ENCODE measurements at regions not wholly inside any gene's neighbourhood (a gene's known extent, or its start where the extent isn't known, plus 50 kb on each side); places are given as distances from the start of the nearest gene placed in this dataset.

- H3K27me3 ChIP-seq (ENCODE audit: control insufficient read depth in 2 of 2, insufficient read depth in 2 of 2, low read length in 2 of 2): no peaks in the 10 kb centered on the region
- DNase-seq: no peak
- POLR2A ChIA-PET: no interaction called here
- no peaks in the 10 kb centered on the region for H3K9me3 ChIP-seq (ENCODE audit: control insufficient read depth in 2 of 3, low read length in 3 of 3)
- no peaks in the 10 kb centered on the region for H3K4me1 Mint-ChIP-seq
- H3K27ac Mint-ChIP-seq: no peak overlapping the region
- no peaks in the 10 kb centered on the region for H3K27me3 Mint-ChIP-seq
- CTCF ChIA-PET: no interaction called here
- H3K36me3 Mint-ChIP-seq: peaks cover 0 to 5% (median 0%) of the 10 kb centered on the region in 5 donors
- no peak for ATAC-seq
- intact Hi-C loops (cut with micrococcal nuclease): no loop called here
- peaks cover 0 to 24% (median 8%) of the 10 kb centered on the region in 11 donors for H3K9me3 Mint-ChIP-seq
- H3K36me3 ChIP-seq (ENCODE audit: control insufficient read depth in 2 of 3, insufficient read depth in 3 of 3, low read length in 3 of 3): no peaks in the 10 kb centered on the region
- no peak overlapping the region for H3K27ac ChIP-seq (ENCODE audit: low read depth, low read length)
- H3K4me3 Mint-ChIP-seq: no peak overlapping the region
- no peak overlapping the region for H3K4me3 ChIP-seq (ENCODE audit: low read length)
- H3K4me1 ChIP-seq (ENCODE audit: control insufficient read depth in 2 of 2, insufficient read depth in 2 of 2, low read length in 2 of 2): no peaks in the 10 kb centered on the region
These were observed 188.6 kb upstream of the PDZRN3 start for GRCh38 chr3:73813291-73813690.

GRCh38 chr3:73812054-73812453 lies 187.3 kb upstream of the PDZRN3 start:
- POLR2A ChIA-PET: no interaction called here

GRCh38 chr3:73808862-73809509 lies 184.2 kb upstream of the PDZRN3 start:
- H3K36me3 Mint-ChIP-seq: no peaks in the 10 kb centered on the region
- ChIA-PET POLR2A (no interaction called here), CTCF (no interaction called here)
- no peaks in the 10 kb centered on the region for H3K4me1 Mint-ChIP-seq
- ATAC-seq: no peak
- Histone ChIP-seq H3K36me3 (ENCODE audit: control insufficient read depth in 2 of 3, insufficient read depth in 3 of 3, low read length in 3 of 3) (no peaks in the 10 kb centered on the region), H3K4me3 (ENCODE audit: low read length) (no peak overlapping the region), H3K27ac (ENCODE audit: low read depth, low read length) (no peak overlapping the region), H3K27me3 (ENCODE audit: control insufficient read depth in 2 of 2, insufficient read depth in 2 of 2, low read length in 2 of 2) (no peaks in the 10 kb centered on the region), H3K4me1 (ENCODE audit: control insufficient read depth in 2 of 2, insufficient read depth in 2 of 2, low read length in 2 of 2) (no peaks in the 10 kb centered on the region), H3K9me3 (ENCODE audit: control insufficient read depth in 2 of 3, low read length in 3 of 3) (no peaks in the 10 kb centered on the region)
- H3K4me3 Mint-ChIP-seq: no peak overlapping the region
- H3K27me3 Mint-ChIP-seq: no peaks in the 10 kb centered on the region
- H3K9me3 Mint-ChIP-seq: peaks cover 0 to 21% (median 5%) of the 10 kb centered on the region in 11 donors
- intact Hi-C loops (cut with micrococcal nuclease): no loop called here
- H3K27ac Mint-ChIP-seq: no peak overlapping the region
- no peak for DNase-seq

More at GRCh38 chr3:73812054-73812453, 187.3 kb upstream of the PDZRN3 start:
- Mint-ChIP-seq H3K27me3 (no peaks in the 10 kb centered on the region), H3K4me1 (no peaks in the 10 kb centered on the region), H3K9me3 (peaks cover 0 to 24% (median 8%) of the 10 kb centered on the region in 11 donors), H3K4me3 (no peak overlapping the region), H3K27ac (no peak overlapping the region), H3K36me3 (peaks cover 0 to 5% (median 0%) of the 10 kb centered on the region in 5 donors)
- Histone ChIP-seq H3K9me3 (ENCODE audit: control insufficient read depth in 2 of 3, low read length in 3 of 3) (no peaks in the 10 kb centered on the region), H3K36me3 (ENCODE audit: control insufficient read depth in 2 of 3, insufficient read depth in 3 of 3, low read length in 3 of 3) (no peaks in the 10 kb centered on the region), H3K27ac (ENCODE audit: low read depth, low read length) (no peak overlapping the region), H3K27me3 (ENCODE audit: control insufficient read depth in 2 of 2, insufficient read depth in 2 of 2, low read length in 2 of 2) (no peaks in the 10 kb centered on the region), H3K4me3 (ENCODE audit: low read length) (no peak overlapping the region), H3K4me1 (ENCODE audit: control insufficient read depth in 2 of 2, insufficient read depth in 2 of 2, low read length in 2 of 2) (no peaks in the 10 kb centered on the region)
- DNase-seq (no peak), ATAC-seq (no peak)
- intact Hi-C loops (cut with micrococcal nuclease): no loop called here
- CTCF ChIA-PET: no interaction called here

GRCh38 chr3:73805435-73805834 lies 180.7 kb upstream of the PDZRN3 start:
- Histone ChIP-seq H3K4me1 (ENCODE audit: control insufficient read depth in 2 of 2, insufficient read depth in 2 of 2, low read length in 2 of 2) (no peaks in the 10 kb centered on the region), H3K27ac (ENCODE audit: low read depth, low read length) (no peak overlapping the region), H3K27me3 (ENCODE audit: control insufficient read depth in 2 of 2, insufficient read depth in 2 of 2, low read length in 2 of 2) (no peaks in the 10 kb centered on the region), H3K4me3 (ENCODE audit: low read length) (no peak overlapping the region), H3K9me3 (ENCODE audit: control insufficient read depth in 2 of 3, low read length in 3 of 3) (no peaks in the 10 kb centered on the region), H3K36me3 (ENCODE audit: control insufficient read depth in 2 of 3, insufficient read depth in 3 of 3, low read length in 3 of 3) (no peaks in the 10 kb centered on the region)
- Mint-ChIP-seq H3K9me3 (peaks cover 0 to 24% (median 4%) of the 10 kb centered on the region in 11 donors), H3K4me1 (no peaks in the 10 kb centered on the region), H3K27me3 (no peaks in the 10 kb centered on the region), H3K27ac (no peak overlapping the region), H3K4me3 (no peak overlapping the region), H3K36me3 (no peaks in the 10 kb centered on the region)
- DNase-seq (no peak), ATAC-seq (no peak)
- ChIA-PET CTCF (no interaction called here), POLR2A (no interaction called here)
- intact Hi-C loops (cut with micrococcal nuclease): no loop called here

GRCh38 chr3:73804204-73804603 lies 179.5 kb upstream of the PDZRN3 start:
- H3K4me3 ChIP-seq (ENCODE audit: low read length): no peak overlapping the region
- H3K4me1 ChIP-seq (ENCODE audit: control insufficient read depth in 2 of 2, insufficient read depth in 2 of 2, low read length in 2 of 2): no peaks in the 10 kb centered on the region
- no peak for ATAC-seq
- ChIA-PET CTCF (no interaction called here), POLR2A (no interaction called here)
- no peaks in the 10 kb centered on the region for H3K27me3 Mint-ChIP-seq
- intact Hi-C loops (cut with micrococcal nuclease): no loop called here
- H3K27ac ChIP-seq (ENCODE audit: low read depth, low read length): no peak overlapping the region
- H3K4me1 Mint-ChIP-seq: no peaks in the 10 kb centered on the region
- H3K36me3 ChIP-seq (ENCODE audit: control insufficient read depth in 2 of 3, insufficient read depth in 3 of 3, low read length in 3 of 3): no peaks in the 10 kb centered on the region
- DNase-seq: no peak
- no peak overlapping the region for H3K27ac Mint-ChIP-seq
- H3K4me3 Mint-ChIP-seq: no peak overlapping the region
- H3K9me3 ChIP-seq (ENCODE audit: control insufficient read depth in 2 of 3, low read length in 3 of 3): no peaks in the 10 kb centered on the region
- H3K9me3 Mint-ChIP-seq: peaks cover 0 to 24% (median 5%) of the 10 kb centered on the region in 11 donors
- H3K27me3 ChIP-seq (ENCODE audit: control insufficient read depth in 2 of 2, insufficient read depth in 2 of 2, low read length in 2 of 2): no peaks in the 10 kb centered on the region
- no peaks in the 10 kb centered on the region for H3K36me3 Mint-ChIP-seq

- no peaks in the 10 kb centered on the region for H3K36me3 ChIP-seq (ENCODE audit: control insufficient read depth in 2 of 3, insufficient read depth in 3 of 3, low read length in 3 of 3)
- no peak for ATAC-seq
These were observed 176.7 kb upstream of the PDZRN3 start for GRCh38 chr3:73801444-73801843.

GRCh38 chr3:73797311-73797710 lies 172.6 kb upstream of the PDZRN3 start:
- Histone ChIP-seq H3K4me3 (ENCODE audit: low read length) (no peak overlapping the region), H3K9me3 (ENCODE audit: control insufficient read depth in 2 of 3, low read length in 3 of 3) (no peaks in the 10 kb centered on the region), H3K4me1 (ENCODE audit: control insufficient read depth in 2 of 2, insufficient read depth in 2 of 2, low read length in 2 of 2) (no peaks in the 10 kb centered on the region), H3K27me3 (ENCODE audit: control insufficient read depth in 2 of 2, insufficient read depth in 2 of 2, low read length in 2 of 2) (no peaks in the 10 kb centered on the region), H3K27ac (ENCODE audit: low read depth, low read length) (no peak overlapping the region), H3K36me3 (ENCODE audit: control insufficient read depth in 2 of 3, insufficient read depth in 3 of 3, low read length in 3 of 3) (no peaks in the 10 kb centered on the region)
- CTCF ChIA-PET: no interaction called here
- POLR2A ChIA-PET: no interaction called here
- Mint-ChIP-seq H3K4me1 (no peaks in the 10 kb centered on the region), H3K36me3 (no peaks in the 10 kb centered on the region), H3K27me3 (no peaks in the 10 kb centered on the region), H3K27ac (no peak overlapping the region), H3K9me3 (peaks cover 0 to 21% (median 5%) of the 10 kb centered on the region in 11 donors), H3K4me3 (no peak overlapping the region)
- intact Hi-C loops (cut with micrococcal nuclease): no loop called here
- DNase-seq (no peak), ATAC-seq (no peak)

More at GRCh38 chr3:73801444-73801843, 176.7 kb upstream of the PDZRN3 start:
- H3K27ac Mint-ChIP-seq: no peak overlapping the region
- POLR2A ChIA-PET: no interaction called here
- no peak overlapping the region for H3K27ac ChIP-seq (ENCODE audit: low read depth, low read length)
- DNase-seq: no peak
- H3K9me3 ChIP-seq (ENCODE audit: control insufficient read depth in 2 of 3, low read length in 3 of 3): no peaks in the 10 kb centered on the region
- no peaks in the 10 kb centered on the region for H3K27me3 ChIP-seq (ENCODE audit: control insufficient read depth in 2 of 2, insufficient read depth in 2 of 2, low read length in 2 of 2)
- no peaks in the 10 kb centered on the region for H3K27me3 Mint-ChIP-seq
- no peak overlapping the region for H3K4me3 ChIP-seq (ENCODE audit: low read length)
- intact Hi-C loops (cut with micrococcal nuclease): no loop called here
- H3K9me3 Mint-ChIP-seq: peaks cover 0 to 30% (median 4%) of the 10 kb centered on the region in 11 donors
- CTCF ChIA-PET: no interaction called here
- H3K4me1 ChIP-seq (ENCODE audit: control insufficient read depth in 2 of 2, insufficient read depth in 2 of 2, low read length in 2 of 2): no peaks in the 10 kb centered on the region
- no peaks in the 10 kb centered on the region for H3K4me1 Mint-ChIP-seq
- H3K36me3 Mint-ChIP-seq: no peaks in the 10 kb centered on the region
- no peak overlapping the region for H3K4me3 Mint-ChIP-seq

All from naive thymus-derived CD4-positive, alpha-beta T cell (primary cell).